GM18870 (cell line): ENCODE measurements at regions not wholly inside any gene's neighbourhood (a gene's known extent, or its start where the extent isn't known, plus 50 kb on each side); places are given as distances from the start of the nearest gene placed in this dataset.
"Not testable (repeated sequence)": the region's sequence is repeated elsewhere in the genome, so short reads cannot be mapped to it uniquely, and the experiment has no call there.

Experiments
- ATAC-seq: cut with Tn5 transposase; IDR thresholded peaks from one replicate; pipeline ENCODE4 v1.9.1; 2021; ENCODE audit warnings: moderate library complexity; ENCODE audit not compliant: unreplicated experiment

DNA sequence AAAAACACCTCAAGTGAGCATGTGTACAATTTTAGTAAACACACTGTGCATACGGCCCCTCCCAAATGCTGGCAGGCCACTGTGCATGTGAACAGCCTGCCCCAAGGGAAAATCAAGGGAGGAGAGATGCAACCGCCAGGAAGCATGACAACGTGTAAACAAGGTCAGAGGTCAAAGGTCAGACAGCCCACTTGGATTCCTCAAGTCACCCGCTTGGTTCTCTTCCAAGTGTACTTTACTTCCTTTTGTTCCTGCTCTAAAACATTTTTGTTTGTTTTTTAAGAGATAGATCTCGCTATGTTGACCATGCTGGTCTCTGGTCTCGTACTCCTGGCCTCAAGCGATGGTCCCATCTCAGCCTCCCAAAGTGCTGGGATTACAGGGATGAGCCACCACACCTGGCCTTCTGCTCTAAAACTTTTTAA, 126.7 kb upstream of the SHB start:
- ATAC-seq: no peak

DNA sequence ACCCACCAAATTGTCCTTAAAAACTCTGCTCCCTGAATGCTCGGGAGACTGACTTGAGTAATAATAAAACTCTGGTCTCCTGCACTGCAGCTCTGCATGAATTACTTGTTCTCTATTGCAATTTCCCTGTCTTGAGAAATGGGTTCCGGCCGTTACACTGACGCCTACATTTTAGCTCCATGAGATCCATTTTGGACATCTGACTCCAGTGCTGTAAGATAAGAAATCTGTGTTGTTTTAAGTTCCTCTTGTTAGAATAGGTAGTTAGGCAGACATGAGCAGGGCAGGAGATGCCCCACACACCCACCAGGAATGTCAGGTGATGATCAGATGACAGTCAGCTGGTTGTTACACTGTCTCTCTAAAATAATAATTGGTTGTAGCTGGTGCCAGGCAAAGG, 125.8 kb upstream of the SHB start:
- no peak for ATAC-seq

DNA sequence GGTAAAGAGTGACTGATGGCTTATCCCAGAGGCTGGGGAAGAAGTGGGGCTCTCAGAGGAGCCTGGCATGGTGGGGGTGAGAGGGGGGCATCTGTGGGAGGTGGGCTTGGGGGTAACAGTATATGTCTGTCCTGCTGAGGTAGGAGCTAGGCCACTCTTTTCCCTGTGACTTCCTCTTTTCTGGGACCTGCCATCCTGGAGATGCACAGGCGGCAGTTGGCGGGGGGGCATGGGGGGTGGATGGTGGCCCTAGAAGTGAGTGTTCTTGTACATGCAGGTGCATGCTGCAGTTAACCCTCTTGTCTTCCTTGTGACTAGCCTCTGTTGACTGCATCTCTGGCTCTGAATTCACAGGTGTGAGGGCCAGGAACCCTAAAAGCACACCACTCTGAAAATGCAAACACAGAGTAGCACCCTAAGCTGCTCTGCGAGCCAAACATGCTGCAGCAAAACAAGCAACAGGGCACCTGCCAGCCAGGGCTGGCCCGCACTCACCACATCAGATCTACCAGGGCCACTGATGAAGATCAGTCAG, 123.8 kb upstream of the SHB start:
- no peak for ATAC-seq

DNA sequence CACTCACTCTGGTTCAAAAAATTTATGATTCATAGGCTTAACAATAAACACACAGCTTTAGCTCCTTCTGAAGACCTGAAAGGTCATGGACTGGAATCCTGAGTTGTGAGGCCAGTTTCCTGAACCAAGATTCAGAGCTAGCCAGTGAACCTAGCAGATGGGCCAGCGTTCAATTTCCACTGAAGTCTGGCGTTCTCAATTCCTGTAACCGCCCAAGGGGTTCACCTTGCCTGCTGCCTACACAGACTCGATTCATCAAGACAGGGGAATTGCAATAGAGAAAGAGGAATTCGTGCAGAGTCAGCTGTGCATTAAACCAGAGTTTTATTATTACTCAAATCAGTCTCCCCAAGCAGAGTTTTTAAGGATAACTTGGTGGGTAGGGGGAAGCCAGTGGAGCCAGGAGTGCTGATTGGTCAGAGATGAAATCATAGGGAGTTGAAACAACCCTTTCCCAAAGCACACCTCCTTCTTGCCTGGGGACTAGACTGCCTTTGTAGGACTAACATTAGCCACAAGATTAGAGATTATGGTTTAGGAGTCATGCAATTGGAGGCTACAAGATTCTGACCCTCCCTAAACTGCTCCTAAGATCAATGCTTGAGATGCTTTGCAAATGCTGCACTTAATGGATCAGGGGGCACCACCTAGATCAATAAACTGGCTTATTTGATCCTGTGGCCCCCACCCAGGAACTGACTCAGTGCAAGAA, 117.5 kb upstream of the SHB start:
- no peak for ATAC-seq

DNA sequence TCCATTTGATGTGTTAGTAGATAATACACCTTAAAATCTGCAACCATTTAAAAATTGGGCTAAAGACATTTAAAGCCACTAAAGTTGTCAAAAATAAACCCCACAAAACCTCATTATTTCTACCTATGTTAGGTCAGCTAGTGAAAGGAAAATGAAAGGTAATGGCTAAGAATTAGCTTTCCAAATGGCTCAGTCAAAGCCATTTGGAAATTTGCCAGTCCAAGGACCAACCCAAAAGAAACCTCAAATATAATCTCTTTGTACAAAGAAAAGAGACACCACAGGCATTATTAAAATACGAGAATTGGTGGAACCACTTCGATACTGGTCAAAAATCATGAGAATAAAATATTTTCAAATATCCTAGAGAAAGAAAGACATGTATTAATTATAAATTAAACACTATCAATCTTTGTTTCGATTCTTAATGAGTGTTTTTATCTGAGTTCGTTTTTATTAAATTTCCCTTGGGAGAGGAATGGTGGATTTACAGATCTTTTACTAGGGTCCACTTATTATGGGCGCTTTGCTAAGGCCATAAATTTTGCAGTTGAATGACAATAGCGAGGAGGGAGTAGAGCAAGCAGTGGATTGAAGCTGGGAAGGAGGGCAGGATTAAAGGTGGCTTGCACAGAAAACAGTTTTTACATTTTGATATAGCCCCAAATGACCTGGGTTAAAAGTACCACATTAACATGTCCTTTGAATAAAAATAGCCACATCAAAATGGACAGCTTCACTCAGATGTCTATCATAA, 116.8 kb upstream of the SHB start:
- no peak for ATAC-seq

DNA sequence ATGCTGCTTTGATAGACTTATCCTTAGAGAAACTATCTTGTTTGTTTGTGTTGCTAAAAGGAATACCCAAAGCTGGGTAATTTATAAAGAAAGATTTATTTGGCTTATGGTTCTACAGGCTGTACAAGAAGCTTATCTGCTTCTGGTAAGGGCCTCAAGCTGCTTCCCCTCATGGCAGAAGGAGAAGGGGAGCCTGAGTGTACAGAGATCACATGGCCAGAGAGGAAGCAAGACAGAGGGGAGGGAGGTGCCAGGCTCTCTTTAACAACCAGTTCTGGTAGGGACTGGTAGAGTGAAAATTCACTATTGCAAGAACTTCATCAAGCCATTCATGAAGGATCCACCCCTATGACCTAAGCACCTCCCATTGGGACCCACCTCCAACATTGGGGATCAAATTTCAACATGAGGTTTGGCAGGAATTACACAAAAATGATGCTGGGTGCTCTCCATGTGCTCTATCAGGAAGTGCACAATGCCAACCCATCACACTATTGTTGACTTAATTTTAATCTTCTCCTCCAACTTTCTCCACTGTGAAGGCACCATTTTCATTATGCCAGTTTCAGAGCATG, 115.1 kb upstream of the SHB start:
- no peak for ATAC-seq

GRCh38 chr9:38182321-38182720, 113.3 kb upstream of the SHB start:
- ATAC-seq: no peak

GRCh38 chr9:38181866-38182265, 112.8 kb upstream of the SHB start:
- no peak for ATAC-seq

DNA sequence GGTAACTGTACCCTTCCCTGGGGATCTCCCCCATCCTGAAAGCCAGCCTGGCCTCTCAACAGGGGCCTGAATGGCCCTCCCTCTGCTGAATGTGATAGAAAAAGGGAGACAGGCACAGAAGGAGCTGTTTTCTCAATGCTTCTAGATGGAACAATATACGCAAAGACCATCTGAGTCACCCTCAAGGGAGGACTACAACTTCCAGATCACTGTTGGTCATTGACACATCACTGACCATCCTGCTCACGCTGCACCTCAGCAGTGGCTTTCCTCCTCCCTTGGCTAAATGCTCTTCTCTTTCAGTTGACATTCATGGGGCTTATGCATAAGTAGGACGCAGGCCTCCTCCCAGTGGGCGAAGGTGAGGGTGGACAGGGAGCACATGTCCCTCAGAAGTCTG, 112.2 kb upstream of the SHB start:
- no peak for ATAC-seq

- ATAC-seq: no peak
Observed at GRCh38 chr9:38180656-38181055, 111.6 kb upstream of the SHB start.

DNA sequence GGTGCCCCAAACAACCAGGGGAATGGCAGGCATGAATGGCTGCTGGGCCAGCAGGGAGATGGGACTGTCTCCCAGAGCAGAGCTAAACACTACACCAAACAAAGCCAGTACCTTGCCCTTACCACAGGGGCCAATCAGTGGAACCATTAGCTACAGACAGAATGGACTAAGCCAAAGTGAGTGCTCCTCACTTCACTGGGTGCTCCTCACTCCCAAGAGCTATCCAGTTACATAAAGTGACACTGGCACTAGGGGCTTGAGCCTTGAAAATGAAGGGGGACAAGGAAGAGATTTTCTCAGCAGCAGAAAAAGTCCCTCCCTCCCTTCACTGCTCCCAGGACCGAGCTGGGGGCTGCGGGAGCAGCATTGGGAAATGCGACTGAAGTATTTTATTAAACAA, 110.9 kb upstream of the SHB start:
- no peak for ATAC-seq

DNA sequence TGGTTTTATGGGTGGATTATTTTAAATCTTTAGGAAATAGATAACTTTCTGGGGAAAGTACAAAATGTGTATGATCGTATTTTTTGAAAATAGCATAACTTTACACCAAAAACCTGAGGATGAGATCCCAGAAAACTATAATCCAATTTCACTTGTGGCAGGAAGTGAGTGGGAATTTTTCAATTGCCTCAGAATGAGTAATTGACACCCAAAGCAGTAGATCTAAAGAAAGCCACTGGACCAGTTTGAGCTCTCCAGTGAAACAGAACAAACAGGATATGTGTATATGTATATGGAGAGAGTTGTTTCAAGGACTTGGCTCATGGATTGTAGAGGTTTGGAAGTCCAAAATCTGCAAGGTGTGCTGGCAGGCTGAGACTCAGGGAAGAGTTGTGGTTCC, 109.2 kb upstream of the SHB start:
- ATAC-seq: no peak

- ATAC-seq: no peak
Observed at GRCh38 chr9:38177680-38178079, 108.7 kb upstream of the SHB start.

- no peak for ATAC-seq
Observed at GRCh38 chr9:38176251-38176650, 107.2 kb upstream of the SHB start.

DNA sequence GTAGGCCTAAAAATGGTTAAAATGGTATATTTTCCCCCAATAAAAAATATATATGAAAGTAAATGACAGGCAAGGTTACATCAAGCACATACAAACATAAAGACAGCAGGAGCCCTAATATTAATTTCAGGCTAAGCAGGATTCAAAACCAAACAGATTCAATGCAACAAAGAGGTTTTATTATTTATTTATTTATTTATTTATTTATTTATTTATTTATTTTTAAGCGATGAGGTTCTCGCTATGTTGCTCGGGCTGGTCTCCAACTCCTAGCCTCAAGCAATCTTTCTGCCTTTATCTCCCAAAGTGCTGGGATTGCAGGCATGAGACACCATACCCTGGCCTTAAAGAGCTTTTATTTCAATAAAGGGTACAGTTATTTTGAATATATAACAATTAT, 106.4 kb upstream of the SHB start:
- no peak for ATAC-seq

- ATAC-seq: no peak
Observed at GRCh38 chr9:38172586-38172985, 103.6 kb upstream of the SHB start.

DNA sequence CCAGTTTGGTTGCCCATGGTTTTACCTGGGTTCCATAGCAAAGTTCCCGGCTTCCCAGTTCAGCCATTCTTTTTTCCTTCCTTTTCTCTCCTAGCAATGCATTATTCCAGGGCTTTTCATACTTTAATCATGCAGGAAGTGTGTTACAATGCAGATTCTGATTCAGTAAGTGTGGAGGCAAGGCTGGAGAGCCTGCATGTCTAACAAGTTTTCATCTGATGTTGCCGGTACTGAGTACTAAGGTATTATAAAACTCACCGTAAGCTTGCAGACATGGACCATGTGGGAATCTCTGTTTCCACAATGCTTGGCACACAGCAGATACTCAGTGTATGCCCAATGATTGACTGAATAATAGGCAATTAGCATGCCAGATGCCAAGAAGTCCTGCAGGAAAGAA, 102.9 kb upstream of the SHB start:
- ATAC-seq: no peak

DNA sequence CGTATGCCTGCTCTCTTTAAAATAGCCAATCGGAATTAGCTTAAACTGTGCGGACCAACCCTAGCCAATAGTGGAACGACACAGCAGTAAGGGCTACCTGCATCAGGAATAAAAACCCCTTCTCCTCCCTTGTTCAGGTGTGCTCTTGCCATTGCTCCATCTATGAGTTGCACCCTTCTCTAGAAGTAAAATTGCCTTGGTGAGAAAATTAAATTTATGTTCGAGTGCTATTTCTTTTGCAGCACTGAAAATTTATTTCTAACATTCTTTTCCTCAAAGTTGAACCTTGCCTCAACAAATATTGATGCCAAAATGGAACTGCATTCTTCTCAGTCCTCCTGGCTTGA, 102.5 kb upstream of the SHB start:
- ATAC-seq: no peak

DNA sequence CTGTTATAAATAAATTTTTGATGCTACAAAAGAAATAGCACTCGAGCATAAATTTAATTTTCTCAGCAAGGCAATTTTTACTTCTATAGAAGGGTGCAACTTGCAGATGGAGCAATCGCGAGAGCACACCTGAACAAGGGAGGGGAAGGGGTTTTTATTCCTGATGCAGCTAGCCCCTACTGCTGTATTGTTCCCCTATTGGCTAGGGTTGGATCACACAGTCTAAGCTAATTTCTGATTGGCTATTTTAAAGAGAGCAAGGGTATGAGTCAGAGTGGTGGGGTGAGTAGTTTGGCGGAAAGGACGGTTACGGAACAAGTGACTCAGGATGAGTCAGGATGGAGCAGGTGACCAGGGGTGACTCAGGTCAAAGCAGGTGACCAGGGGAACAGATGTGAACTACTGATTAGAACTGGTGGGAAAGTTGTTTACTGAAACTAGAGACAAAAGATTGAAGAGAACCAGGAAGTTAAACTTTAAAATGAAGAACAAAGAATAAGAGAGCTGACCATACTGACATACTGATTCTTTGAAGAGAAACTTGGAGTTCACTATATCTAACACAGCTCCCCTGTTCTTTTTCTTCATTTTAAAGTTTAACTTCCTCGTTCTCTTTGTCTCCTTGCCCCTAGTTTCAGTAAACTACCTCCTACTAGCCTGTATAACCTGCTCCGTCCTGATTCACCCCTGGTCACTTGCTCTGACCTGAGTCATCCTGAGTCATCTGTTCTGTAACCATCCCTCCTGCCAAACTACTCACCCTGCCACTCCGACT, 101.9 kb upstream of the SHB start:
- ATAC-seq: not testable (repeated sequence)

GRCh38 chr9:38170155-38170554, 101.1 kb upstream of the SHB start:
- not testable (repeated sequence) for ATAC-seq

GRCh38 chr9:38166501-38166900, 97.5 kb upstream of the SHB start:
- ATAC-seq: no peak
